Astrocyte of the hippocampus (primary cell): ENCODE measurements at regions not wholly inside any gene's neighbourhood (a gene's known extent, or its start where the extent isn't known, plus 50 kb on each side); places are given as distances from the start of the nearest gene placed in this dataset.
"Not testable (repeated sequence)": the region's sequence is repeated elsewhere in the genome, so short reads cannot be mapped to it uniquely, and the experiment has no call there.

Experiments
- DNase-seq: peaks from one replicate; pipeline ENCODE4 v3.0.0; 2011; ENCODE audit warnings: low read depth, low spot score

GRCh38 chr19:30873003-30873402, 476.2 kb downstream of the TSHZ3 start:
- DNase-seq, result no peak

GRCh38 chr19:30871979-30872378, 477.3 kb downstream of the TSHZ3 start:
- no peak for DNase-seq

- DNase-seq, result peak; percentile 3
These were observed 478.4 kb downstream of the TSHZ3 start for GRCh38 chr19:30870876-30871275.

GRCh38 chr19:30865511-30865910, 483.7 kb downstream of the TSHZ3 start:
- no peak for DNase-seq

- DNase-seq, result no peak
These were observed 484.6 kb downstream of the TSHZ3 start for GRCh38 chr19:30864391-30865215.

GRCh38 chr19:30862876-30863275, 486.4 kb downstream of the TSHZ3 start:
- DNase-seq, result no peak

GRCh38 chr19:30861919-30862318, 487.3 kb downstream of the TSHZ3 start:
- no peak for DNase-seq

- DNase-seq, result no peak
These were observed 485.8 kb downstream of the ZNF536 start for GRCh38 chr19:30857966-30858490.

- no peak for DNase-seq
These were observed 485.2 kb downstream of the ZNF536 start for GRCh38 chr19:30857388-30857787.

- DNase-seq, result no peak
These were observed 484.6 kb downstream of the ZNF536 start for GRCh38 chr19:30856786-30857185.

- DNase-seq, result no peak
These were observed 484.2 kb downstream of the ZNF536 start for GRCh38 chr19:30856376-30856775.

- no peak for DNase-seq
These were observed 483.3 kb downstream of the ZNF536 start for GRCh38 chr19:30855442-30855841.

- DNase-seq, result no peak
These were observed 482.5 kb downstream of the ZNF536 start for GRCh38 chr19:30854661-30855060.

- DNase-seq, result no peak
These were observed 482.0 kb downstream of the ZNF536 start for GRCh38 chr19:30854207-30854606.

- DNase-seq, result no peak
These were observed 480.9 kb downstream of the ZNF536 start for GRCh38 chr19:30853036-30853435.

- no peak for DNase-seq
These were observed 480.0 kb downstream of the ZNF536 start for GRCh38 chr19:30852168-30852567.

GRCh38 chr19:30851646-30852045, 479.5 kb downstream of the ZNF536 start:
- no peak for DNase-seq

GRCh38 chr19:30848636-30849425, 476.6 kb downstream of the ZNF536 start:
- no peak for DNase-seq

- no peak for DNase-seq
These were observed 473.9 kb downstream of the ZNF536 start for GRCh38 chr19:30846102-30846501.

GRCh38 chr19:30842926-30843325, 470.7 kb downstream of the ZNF536 start:
- no peak for DNase-seq

- no peak for DNase-seq
These were observed 469.8 kb downstream of the ZNF536 start for GRCh38 chr19:30841934-30842333.

- no peak for DNase-seq
These were observed 458.7 kb downstream of the ZNF536 start for GRCh38 chr19:30830875-30831274.

GRCh38 chr19:30825505-30825904, 453.3 kb downstream of the ZNF536 start:
- DNase-seq, result not testable (repeated sequence)
